MM.1S (cell line): ENCODE measurements at regions not wholly inside any gene's neighbourhood (a gene's known extent, or its start where the extent isn't known, plus 50 kb on each side); places are given as distances from the start of the nearest gene placed in this dataset.

ENCODE experiments used
- DNase-seq: peaks from one replicate; pipeline ENCODE4 v3.0.0-alpha.2; 2015
- H2AFZ ChIP-seq: fragments of 300-600 bp; sonication (generic); 2 replicates; pipeline ENCODE4 v1.6.0; 2016; ENCODE audit warnings: antibody characterized with exemption, low read length
- H3F3A ChIP-seq: fragments of 300-600 bp; sonication (generic); 2 replicates; pipeline ENCODE4 v1.6.1; 2016; ENCODE audit warnings: mild to moderate bottlenecking, antibody characterized with exemption, low read length, moderate library complexity, mixed read lengths; ENCODE audit not compliant: insufficient read depth
- H3K27ac ChIP-seq: fragments of 300-600 bp; sonication (generic); 2 replicates; pipeline ENCODE4 v1.5.1; 2016; ENCODE audit warnings: mild to moderate bottlenecking, low read length
- H3K27me3 ChIP-seq: fragments of 300-600 bp; sonication (generic); replicated peaks from 2 replicates; pipeline ENCODE4 v1.6.0; 2016; ENCODE audit warnings: low read length; ENCODE audit not compliant: insufficient read depth
- H3K36me3 ChIP-seq: fragments of 300-600 bp; sonication (generic); replicated peaks from 2 replicates; pipeline ENCODE4 v1.6.1; 2016; ENCODE audit warnings: mild to moderate bottlenecking, low read length, mixed read lengths; ENCODE audit not compliant: insufficient read depth
- H3K4me1 ChIP-seq: fragments of 300-600 bp; sonication (generic); 2 replicates; pipeline ENCODE4 v1.6.1; 2016; ENCODE audit warnings: low read length, mixed read lengths
- H3K4me2 ChIP-seq: fragments of 300-600 bp; sonication (generic); 2 replicates; pipeline ENCODE4 v1.6.0; 2016; ENCODE audit warnings: low read depth, low read length
- H3K4me3 ChIP-seq: fragments of 300-600 bp; sonication (generic); 2 replicates; pipeline ENCODE4 v1.5.1; 2016; ENCODE audit warnings: low read length, mixed read lengths
- H3K79me2 ChIP-seq: fragments of 300-600 bp; sonication (generic); 2 replicates; pipeline ENCODE4 v1.6.1; 2016; ENCODE audit warnings: mixed run types, low read length, mixed read lengths
- H3K9ac ChIP-seq: fragments of 300-600 bp; sonication (generic); 2 replicates; pipeline ENCODE4 v1.6.1; 2016; ENCODE audit warnings: low read length, mixed read lengths
- H3K9me2 ChIP-seq: fragments of 300-600 bp; sonication (generic); replicated peaks from 2 replicates; pipeline ENCODE4 v1.6.1; 2016; ENCODE audit warnings: mild to moderate bottlenecking, low read length, mixed read lengths; ENCODE audit not compliant: insufficient read depth
- H3K9me3 ChIP-seq: fragments of 300-600 bp; sonication (generic); replicated peaks from 2 replicates; pipeline ENCODE4 v1.6.1; 2016; ENCODE audit warnings: mild to moderate bottlenecking, low read length, mixed read lengths; ENCODE audit not compliant: insufficient read depth
- H4K20me1 ChIP-seq: fragments of 300-600 bp; sonication (generic); 2 replicates; pipeline ENCODE4 v1.6.1; 2016; ENCODE audit warnings: mild to moderate bottlenecking, low read length, moderate library complexity, mixed read lengths; ENCODE audit not compliant: insufficient read depth
- CTCF ChIP-seq: fragments of 300-600 bp; sonication (generic); IDR thresholded peaks from 2 replicates; pipeline ENCODE4 v1.5.1; 2016; ENCODE audit warnings: antibody characterized with exemption, low read length, mixed read lengths
- EZH2 ChIP-seq: fragments of 300-600 bp; sonication (generic); optimal IDR thresholded peaks from 2 replicates; pipeline ENCODE3; 2017; ENCODE audit warnings: low read depth, mild to moderate bottlenecking, antibody characterized with exemption, low read length, mixed read lengths
- EZH2phosphoT487 ChIP-seq: fragments of 300-600 bp; sonication (generic); IDR thresholded peaks from 2 replicates; pipeline ENCODE4 v1.6.1; 2018; ENCODE audit warnings: antibody characterized with exemption, low read length

DNA sequence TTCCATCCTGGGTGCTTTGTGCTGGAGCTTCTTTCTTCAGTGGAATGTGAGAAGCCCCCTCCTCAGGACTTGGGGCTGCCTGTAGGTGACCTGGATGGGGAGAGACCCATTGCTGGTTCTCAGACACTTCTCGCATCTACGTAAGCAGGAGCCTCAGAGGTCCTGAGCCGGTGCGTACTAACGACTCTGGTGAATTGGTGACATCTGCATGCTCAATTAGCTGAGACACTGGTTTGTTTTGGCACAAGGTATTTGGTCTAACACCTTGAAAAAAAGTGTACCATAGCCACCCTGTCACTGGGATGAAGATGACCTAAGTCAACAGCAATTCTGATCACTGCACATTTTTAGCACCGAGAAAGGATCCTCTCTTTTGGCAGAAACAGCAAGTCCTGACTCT is 57.7 kb downstream of the LRRC30 start:
- Histone ChIP-seq H4K20me1 (no peaks in the 10 kb centered on the region), H3K4me2 (no peak overlapping the region), H3K9ac (no peak overlapping the region), H3F3A (no peaks in the 10 kb centered on the region), H3K4me3 (no peak overlapping the region), H3K27ac (no peak overlapping the region), H2AFZ (no peak overlapping the region), H3K27me3 (no peaks in the 10 kb centered on the region), H3K79me2 (no peaks in the 10 kb centered on the region), H3K9me3 (no peaks in the 10 kb centered on the region), H3K4me1 (no peaks in the 10 kb centered on the region), H3K9me2 (no peaks in the 10 kb centered on the region), H3K36me3 (no peaks in the 10 kb centered on the region)
- TF ChIP-seq EZH2: no peak
- no peak for TF ChIP-seq EZH2phosphoT487
- TF ChIP-seq CTCF: no peak
- no peak for DNase-seq

- Histone ChIP-seq H2AFZ (no peak overlapping the region), H3K4me1 (no peaks in the 10 kb centered on the region), H3K36me3 (no peaks in the 10 kb centered on the region), H3F3A (no peaks in the 10 kb centered on the region), H3K9me2 (no peaks in the 10 kb centered on the region), H3K4me3 (no peak overlapping the region), H3K9ac (no peak overlapping the region), H3K4me2 (no peak overlapping the region), H3K9me3 (no peaks in the 10 kb centered on the region), H3K27me3 (no peaks in the 10 kb centered on the region), H3K27ac (no peak overlapping the region), H3K79me2 (no peaks in the 10 kb centered on the region), H4K20me1 (no peaks in the 10 kb centered on the region)
- no peak for DNase-seq
- TF ChIP-seq CTCF (no peak), EZH2phosphoT487 (no peak), EZH2 (no peak)
Observed at GRCh38 chr18:7290077-7290476, 59.2 kb downstream of the LRRC30 start.

- H2AFZ ChIP-seq: no peak overlapping the region
- H3K9ac ChIP-seq: no peak overlapping the region
- no peaks in the 10 kb centered on the region for H3F3A ChIP-seq
- H4K20me1 ChIP-seq: no peaks in the 10 kb centered on the region
- no peaks in the 10 kb centered on the region for H3K79me2 ChIP-seq
- no peaks in the 10 kb centered on the region for H3K9me2 ChIP-seq
- H3K36me3 ChIP-seq: no peaks in the 10 kb centered on the region
- no peaks in the 10 kb centered on the region for H3K4me1 ChIP-seq
- no peak for DNase-seq
- H3K27me3 ChIP-seq: no peaks in the 10 kb centered on the region
- H3K4me2 ChIP-seq: no peak overlapping the region
- no peaks in the 10 kb centered on the region for H3K9me3 ChIP-seq
- no peak overlapping the region for H3K27ac ChIP-seq
- no peak overlapping the region for H3K4me3 ChIP-seq
- TF ChIP-seq EZH2phosphoT487 (no peak), EZH2 (no peak), CTCF (no peak)
Observed at GRCh38 chr18:7291046-7291445, 60.2 kb downstream of the LRRC30 start.

DNA sequence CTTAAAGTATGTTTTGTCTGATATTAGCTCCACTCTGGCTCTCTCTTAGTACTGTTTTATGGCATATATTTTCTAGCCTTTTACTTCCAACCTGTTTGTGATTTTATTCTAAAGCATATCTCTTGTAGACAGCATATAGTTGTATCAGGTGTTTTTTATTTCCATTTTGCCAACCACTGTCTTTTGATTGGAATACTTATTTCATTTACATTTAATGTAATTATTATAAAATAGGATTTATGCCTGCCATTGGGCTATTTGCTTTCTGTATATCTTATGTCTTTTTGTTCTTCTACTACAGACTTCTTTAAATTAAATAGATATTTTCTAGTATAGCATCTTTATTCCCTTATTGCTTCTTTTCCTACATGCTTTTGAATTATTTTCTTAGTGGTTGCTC is 67.3 kb downstream of the LRRC30 start:
- Histone ChIP-seq H3K9ac (no peak overlapping the region), H3K9me2 (no peaks in the 10 kb centered on the region), H3K27ac (no peak overlapping the region), H2AFZ (no peak overlapping the region), H3K9me3 (no peaks in the 10 kb centered on the region), H3K4me3 (no peak overlapping the region), H3K79me2 (no peaks in the 10 kb centered on the region), H3K4me2 (no peak overlapping the region), H3K27me3 (no peaks in the 10 kb centered on the region), H3K4me1 (no peaks in the 10 kb centered on the region), H4K20me1 (no peaks in the 10 kb centered on the region), H3F3A (no peaks in the 10 kb centered on the region), H3K36me3 (no peaks in the 10 kb centered on the region)
- TF ChIP-seq CTCF: no peak
- no peak for TF ChIP-seq EZH2phosphoT487
- no peak for TF ChIP-seq EZH2
- no peak for DNase-seq
